A549 (cell line): ENCODE measurements at regions not wholly inside any gene's neighbourhood (a gene's known extent, or its start where the extent isn't known, plus 50 kb on each side); places are given as distances from the start of the nearest gene placed in this dataset.

Experiments used
- CBX2 ChIP-seq: fragments of 200-600 bp; sonication (generic); IDR thresholded peaks from 2 replicates; pipeline ENCODE4 v1.6.1; 2016; ENCODE audit warnings: low read depth, mild to moderate bottlenecking, borderline replicate concordance
- CHD4 ChIP-seq: fragments of 200-600 bp; sonication (generic); IDR thresholded peaks from 2 replicates; pipeline ENCODE4 v1.6.1; 2016; ENCODE audit warnings: antibody characterized with exemption, mild to moderate bottlenecking, borderline replicate concordance
- CTCF ChIP-seq: fragments of >200 bp; sonication (Bioruptor Twin); formaldehyde crosslinking; IDR thresholded peaks from 3 replicates; pipeline ENCODE4 v1.5.1; 2016
- E2F6 ChIP-seq: IDR thresholded peaks from 2 replicates; pipeline ENCODE4 v1.6.1; 2012; ENCODE audit warnings: low read depth, borderline replicate concordance
- HMGXB4 ChIP-seq: fragments of 250-450 bp; sonication (Bioruptor Pico); IDR thresholded peaks from 2 replicates; pipeline ENCODE4 v1.5.0; 2021; ENCODE audit warnings: mild to moderate bottlenecking, moderate library complexity, borderline replicate concordance
- HOXA7 ChIP-seq: fragments of 250-450 bp; sonication (Bioruptor Pico); IDR thresholded peaks from 2 replicates; pipeline ENCODE4 v1.5.0; 2020; ENCODE audit warnings: mild to moderate bottlenecking, moderate library complexity
- JUNB ChIP-seq: fragments of >200 bp; sonication (Bioruptor Twin); formaldehyde crosslinking; IDR thresholded peaks from 2 replicates; pipeline ENCODE4 v1.6.1; 2016
- MAZ ChIP-seq: fragments of 150-350 bp; IDR thresholded peaks from 2 replicates; pipeline ENCODE4 v1.6.1; 2014; ENCODE audit warnings: antibody characterized with exemption, low read depth, low read length, borderline replicate concordance
- POLR2A ChIP-seq: IDR thresholded peaks from 2 replicates; pipeline ENCODE4 v1.6.1; 2012; ENCODE audit warnings: mild to moderate bottlenecking, low read length
- RCOR1 ChIP-seq: fragments of 150-350 bp; IDR thresholded peaks from 2 replicates; pipeline ENCODE4 v1.6.1; 2014; ENCODE audit warnings: antibody characterized with exemption, low read length, low read depth
- USF2 ChIP-seq: fragments of 450-650 bp; IDR thresholded peaks from 2 replicates; pipeline ENCODE4 v1.6.1; 2014; ENCODE audit warnings: antibody characterized with exemption

GRCh38 chr10:21217107-21217506 lies 308.4 kb downstream of the SKIDA1 start:
- TF ChIP-seq MAZ: no peak
- no peak for TF ChIP-seq E2F6
- TF ChIP-seq JUNB: no peak
- no peak for TF ChIP-seq CBX2
- no peak for TF ChIP-seq CTCF
- no peak for TF ChIP-seq HMGXB4 (CRISPR knock-in tag)
- TF ChIP-seq HOXA7 (CRISPR knock-in tag): no peak
- TF ChIP-seq POLR2A: no peak
- no peak for TF ChIP-seq RCOR1
- no peak for TF ChIP-seq CHD4
- no peak for TF ChIP-seq USF2
